Pancreas (tissue), 10 donors: ENCODE measurements at regions not wholly inside any gene's neighbourhood (a gene's known extent, or its start where the extent isn't known, plus 50 kb on each side); places are given as distances from the start of the nearest gene placed in this dataset.

ENCODE experiments used
- ATAC-seq, 4 donors: fragments of 200-7000 bp; cut with Tn5 transposase; one replicate each; pipeline versions ENCODE4 v1.8.0 to v1.9.1; 2020; ENCODE audit warnings: mild to moderate bottlenecking in 4 of 4, moderate library complexity in 4 of 4
- DNase-seq, 6 donors: peaks; one replicate each; pipeline ENCODE4 v3.0.0-alpha.2; 2020
- FAIRE-seq: peaks from 2 replicates; lab custom pipeline; 2012; peaks lifted over from hg19 to GRCh38; lab: Jason Lieb, UNC
- H3K27ac ChIP-seq, 4 donors: fragments of 200-600 bp; sonication (generic); 1 replicate in 3 of 4; 2 replicates in 1 of 4; pipeline versions ENCODE4 v1.5.0 to v1.8.0; 2020
- H3K27me3 ChIP-seq, 4 donors: fragments of 200-600 bp; one replicate each; pipeline ENCODE4 v1.8.0; 2021
- H3K36me3 ChIP-seq, 3 donors: fragments of 200-600 bp; sonication (generic) in 1 of 3; one replicate each; pipeline versions ENCODE4 v1.5.0 to v1.8.0; 2020 to 2021
- H3K4me1 ChIP-seq, 3 donors: fragments of 200-600 bp; one replicate each; pipeline ENCODE4 v1.8.0; 2021
- H3K4me3 ChIP-seq, 4 donors: fragments of 200-600 bp; sonication (generic) in 2 of 4; one replicate each; pipeline versions ENCODE4 v1.5.0 to v1.8.0; 2020 to 2021
- H3K9me3 ChIP-seq, 4 donors: fragments of 200-600 bp; one replicate each; pipeline ENCODE4 v1.8.0; 2021
- CTCF ChIP-seq, 4 donors: fragments of 200-600 bp; sonication (generic) in 3 of 4; IDR thresholded peaks; one replicate each; pipeline versions ENCODE4 v1.5.0 to v1.8.0; 2021; ENCODE audit warnings: antibody characterized with exemption in 4 of 4
- WGBS, 2 donors: extraction: QIAGEN DNeasy Blood & Tissue Kit; methylation state at CpG; one replicate each; pipeline ENCODE4 v1.1.7; 2013; 5-methylcytosine and 5-hydroxymethylcytosine counted together
- intact Hi-C, 3 donors: fragments of 100-400 bp; cut with DNase I; formaldehyde crosslinking; loops; one replicate each; pipeline versions ENCODE4 v1.11.1 to v1.14.2; 2022
- donor health status: healthy with polysubstance abuse.
- donor health status: DM: no; HTN: no; CAD: no; lungs with moderate emphysema.
- donor health status: DM: no; HTN: no; CAD: no.
- donor health status: control.
- donor health status: control.
- donor health status: Bipolar disorder and iron deficiency.
- donor health status: DM: yes; HTN: yes; CAD: no.
- donor health status: DM: no; HTN: no; CAD: no.
- donor health status: DM: no; HTN: no; CAD: no.
- donor health status: DM: yes; HTN: yes; CAD: no.

- FAIRE-seq, result no peak
- H3K36me3 ChIP-seq, result no peaks in the 10 kb centered on the region
- no peak overlapping the region for H3K27ac ChIP-seq
- ATAC-seq, result no peak
- no peak overlapping the region for H3K4me3 ChIP-seq
- no peaks in the 10 kb centered on the region for H3K9me3 ChIP-seq
- no peaks in the 10 kb centered on the region for H3K4me1 ChIP-seq
- H3K27me3 ChIP-seq, result no peaks in the 10 kb centered on the region
- no peak for DNase-seq
- WGBS, 2 donors, result 50 to 68% methylated on average over 6 of the region's 6 CpGs
- intact Hi-C loops, result no loop called here
- TF ChIP-seq CTCF (IDR thresholded peaks at IDR 0.05), result no peak
Observed at GRCh38 chr2:2591542-2591940, 260.5 kb upstream of the MYT1L start.

GRCh38 chr2:2590841-2591541 is 259.9 kb upstream of the MYT1L start:
- no peaks in the 10 kb centered on the region for H3K4me1 ChIP-seq
- no peak overlapping the region for H3K27ac ChIP-seq
- no peaks in the 10 kb centered on the region for H3K27me3 ChIP-seq
- no peak for DNase-seq
- no peaks in the 10 kb centered on the region for H3K9me3 ChIP-seq
- TF ChIP-seq CTCF (IDR thresholded peaks at IDR 0.05), result no peak
- H3K4me3 ChIP-seq, result no peak overlapping the region
- WGBS, 2 donors, result 65 to 76% methylated on average over 4 of the region's 4 CpGs
- no peak for ATAC-seq
- no peaks in the 10 kb centered on the region for H3K36me3 ChIP-seq
- FAIRE-seq, result no peak
- intact Hi-C loops, result no loop called here

- H3K27ac ChIP-seq, result no peak overlapping the region
- no peaks in the 10 kb centered on the region for H3K9me3 ChIP-seq
- intact Hi-C loops, result no loop called here
- ATAC-seq (no peak), FAIRE-seq (no peak), DNase-seq (no peak)
- no peaks in the 10 kb centered on the region for H3K36me3 ChIP-seq
- H3K4me1 ChIP-seq, result no peaks in the 10 kb centered on the region
- H3K27me3 ChIP-seq, result no peaks in the 10 kb centered on the region
- TF ChIP-seq CTCF (IDR thresholded peaks at IDR 0.05), result no peak
- H3K4me3 ChIP-seq, result no peak overlapping the region
- WGBS, 2 donors, result 57 to 74% methylated on average over 1 of the region's 1 CpG
Observed at GRCh38 chr2:2590141-2590540, 259.1 kb upstream of the MYT1L start.

GRCh38 chr2:2588777-2589176 is 257.7 kb upstream of the MYT1L start:
- FAIRE-seq (no peak), DNase-seq (no peak), ATAC-seq (no peak)
- Histone ChIP-seq H3K27ac (no peak overlapping the region), H3K9me3 (no peaks in the 10 kb centered on the region), H3K27me3 (no peaks in the 10 kb centered on the region), H3K4me3 (no peak overlapping the region), H3K36me3 (no peaks in the 10 kb centered on the region), H3K4me1 (no peaks in the 10 kb centered on the region)
- intact Hi-C loops, result no loop called here
- TF ChIP-seq CTCF (IDR thresholded peaks at IDR 0.05), result no peak
- WGBS, 2 donors, result 74 to 79% methylated on average over 4 of the region's 4 CpGs

GRCh38 chr2:2587354-2587753 is 256.3 kb upstream of the MYT1L start:
- Histone ChIP-seq H3K4me3 (no peak overlapping the region), H3K36me3 (no peaks in the 10 kb centered on the region), H3K9me3 (no peaks in the 10 kb centered on the region), H3K4me1 (no peaks in the 10 kb centered on the region), H3K27ac (no peak overlapping the region), H3K27me3 (no peaks in the 10 kb centered on the region)
- no peak for TF ChIP-seq CTCF (IDR thresholded peaks at IDR 0.05)
- no peak for ATAC-seq
- DNase-seq, result no peak
- WGBS, 2 donors, result 58 to 68% methylated on average over 4 of the region's 4 CpGs
- no peak for FAIRE-seq
- intact Hi-C loops, result no loop called here
